A549 (cell line): ENCODE measurements at regions not wholly inside any gene's neighbourhood (a gene's known extent, or its start where the extent isn't known, plus 50 kb on each side); places are given as distances from the start of the nearest gene placed in this dataset.
"Not testable (repeated sequence)": the region's sequence is repeated elsewhere in the genome, so short reads cannot be mapped to it uniquely, and the experiment has no call there.

Experiments used
- BHLHE40 ChIP-seq: IDR thresholded peaks from 2 replicates; pipeline ENCODE4 v1.6.1; 2012; ENCODE audit warnings: low read depth, low read length, inconsistent platforms
- CBX8 ChIP-seq: fragments of 200-600 bp; sonication (generic); IDR thresholded peaks from 2 replicates; pipeline ENCODE4 v1.6.1; 2016
- FOXS1 ChIP-seq: fragments of 250-450 bp; sonication (Bioruptor Pico); IDR thresholded peaks from 2 replicates; pipeline ENCODE4 v1.5.0; 2020; ENCODE audit warnings: mild to moderate bottlenecking, moderate library complexity
- JUN ChIP-seq, 2 experiments: fragments of >200 bp; sonication (Bioruptor Twin); formaldehyde crosslinking; IDR thresholded peaks; 2 replicates in 1 of 2; 3 replicates in 1 of 2; pipeline ENCODE4 v1.6.1; 2016 to 2017
- JUNB ChIP-seq: fragments of >200 bp; sonication (Bioruptor Twin); formaldehyde crosslinking; IDR thresholded peaks from 2 replicates; pipeline ENCODE4 v1.6.1; 2016
- MAFK ChIP-seq: fragments of 450-650 bp; IDR thresholded peaks from 2 replicates; pipeline ENCODE4 v1.6.1; 2014; ENCODE audit not compliant: partially characterized antibody
- POLR2A ChIP-seq: IDR thresholded peaks from 2 replicates; pipeline ENCODE4 v1.6.1; 2012; ENCODE audit warnings: mild to moderate bottlenecking, low read length
- POLR2AphosphoS2 ChIP-seq: conservative IDR thresholded peaks from 2 replicates; pipeline ENCODE4 v1.6.1; 2012; ENCODE audit warnings: low read length, improper control_type of control experiment, inconsistent platforms
- RAD21 ChIP-seq, 2 experiments: fragments of >200 bp in 1 of 2; sonication (Bioruptor Twin) in 1 of 2; formaldehyde crosslinking in 1 of 2; IDR thresholded peaks in 1 of 2; conservative IDR thresholded peaks in 1 of 2; 2 replicates in 1 of 2; 3 replicates in 1 of 2; pipeline ENCODE4 v1.6.1; 2012 to 2018; ENCODE audit warnings: inconsistent platforms in 1 of 2
- SMC3 ChIP-seq: fragments of >200 bp; sonication (Bioruptor Twin); formaldehyde crosslinking; IDR thresholded peaks from 3 replicates; pipeline ENCODE4 v1.6.1; 2018; ENCODE audit warnings: inconsistent platforms
- TF ChIP-seq, protein P1 (sequence below): fragments of >200 bp; sonication (Bioruptor Twin); formaldehyde crosslinking; IDR thresholded peaks from 3 replicates; pipeline ENCODE4 v1.5.1; 2016
- TF ChIP-seq, protein P2 (sequence below): fragments of 150-350 bp; IDR thresholded peaks from 2 replicates; pipeline ENCODE4 v1.6.1; 2014; ENCODE audit warnings: low read depth, mild to moderate bottlenecking, low read length
- TF ChIP-seq, protein P3 (sequence below): IDR thresholded peaks from 2 replicates; pipeline ENCODE4 v1.6.1; 2012
- TF ChIP-seq, protein P4 (sequence below): fragments of 200-600 bp; sonication (generic); IDR thresholded peaks from 2 replicates; pipeline ENCODE4 v1.6.1; 2016; ENCODE audit warnings: antibody characterized with exemption, mild to moderate bottlenecking, moderate library complexity

DNA sequence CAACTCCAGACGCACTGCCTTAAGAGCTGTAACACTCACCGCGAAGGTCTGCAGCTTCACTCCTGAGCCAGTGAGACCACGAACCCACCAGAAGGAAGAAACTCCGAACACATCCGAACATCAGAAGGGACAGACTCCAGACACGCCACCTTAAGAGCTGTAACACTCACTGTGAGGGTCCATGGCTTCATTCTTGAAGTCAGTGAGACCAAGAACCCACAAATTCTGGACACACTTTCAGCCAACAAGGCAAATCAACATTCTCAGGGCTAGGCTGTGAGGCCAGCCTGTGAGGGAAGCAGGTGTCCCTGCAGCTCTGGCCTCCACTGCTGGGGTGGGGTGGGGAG, 275.3 kb downstream of the ADGRD1 start:
- TF ChIP-seq, protein P1, sequence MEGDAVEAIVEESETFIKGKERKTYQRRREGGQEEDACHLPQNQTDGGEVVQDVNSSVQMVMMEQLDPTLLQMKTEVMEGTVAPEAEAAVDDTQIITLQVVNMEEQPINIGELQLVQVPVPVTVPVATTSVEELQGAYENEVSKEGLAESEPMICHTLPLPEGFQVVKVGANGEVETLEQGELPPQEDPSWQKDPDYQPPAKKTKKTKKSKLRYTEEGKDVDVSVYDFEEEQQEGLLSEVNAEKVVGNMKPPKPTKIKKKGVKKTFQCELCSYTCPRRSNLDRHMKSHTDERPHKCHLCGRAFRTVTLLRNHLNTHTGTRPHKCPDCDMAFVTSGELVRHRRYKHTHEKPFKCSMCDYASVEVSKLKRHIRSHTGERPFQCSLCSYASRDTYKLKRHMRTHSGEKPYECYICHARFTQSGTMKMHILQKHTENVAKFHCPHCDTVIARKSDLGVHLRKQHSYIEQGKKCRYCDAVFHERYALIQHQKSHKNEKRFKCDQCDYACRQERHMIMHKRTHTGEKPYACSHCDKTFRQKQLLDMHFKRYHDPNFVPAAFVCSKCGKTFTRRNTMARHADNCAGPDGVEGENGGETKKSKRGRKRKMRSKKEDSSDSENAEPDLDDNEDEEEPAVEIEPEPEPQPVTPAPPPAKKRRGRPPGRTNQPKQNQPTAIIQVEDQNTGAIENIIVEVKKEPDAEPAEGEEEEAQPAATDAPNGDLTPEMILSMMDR, result not testable (repeated sequence)
- TF ChIP-seq BHLHE40; SMC3; JUN (IDR thresholded peaks at IDR 0.05); POLR2A; JUNB; FOXS1 (CRISPR knock-in tag); RAD21 (conservative IDR thresholded peaks at IDR 0.05 in 1 of 2, IDR thresholded peaks at IDR 0.05 in 1 of 2); CBX8; MAFK; POLR2AphosphoS2: not testable (repeated sequence)
- TF ChIP-seq, protein P2, sequence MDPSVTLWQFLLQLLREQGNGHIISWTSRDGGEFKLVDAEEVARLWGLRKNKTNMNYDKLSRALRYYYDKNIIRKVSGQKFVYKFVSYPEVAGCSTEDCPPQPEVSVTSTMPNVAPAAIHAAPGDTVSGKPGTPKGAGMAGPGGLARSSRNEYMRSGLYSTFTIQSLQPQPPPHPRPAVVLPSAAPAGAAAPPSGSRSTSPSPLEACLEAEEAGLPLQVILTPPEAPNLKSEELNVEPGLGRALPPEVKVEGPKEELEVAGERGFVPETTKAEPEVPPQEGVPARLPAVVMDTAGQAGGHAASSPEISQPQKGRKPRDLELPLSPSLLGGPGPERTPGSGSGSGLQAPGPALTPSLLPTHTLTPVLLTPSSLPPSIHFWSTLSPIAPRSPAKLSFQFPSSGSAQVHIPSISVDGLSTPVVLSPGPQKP, result not testable (repeated sequence)
- TF ChIP-seq, protein P3, sequence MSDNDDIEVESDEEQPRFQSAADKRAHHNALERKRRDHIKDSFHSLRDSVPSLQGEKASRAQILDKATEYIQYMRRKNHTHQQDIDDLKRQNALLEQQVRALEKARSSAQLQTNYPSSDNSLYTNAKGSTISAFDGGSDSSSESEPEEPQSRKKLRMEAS, result not testable (repeated sequence)
- TF ChIP-seq, protein P4, sequence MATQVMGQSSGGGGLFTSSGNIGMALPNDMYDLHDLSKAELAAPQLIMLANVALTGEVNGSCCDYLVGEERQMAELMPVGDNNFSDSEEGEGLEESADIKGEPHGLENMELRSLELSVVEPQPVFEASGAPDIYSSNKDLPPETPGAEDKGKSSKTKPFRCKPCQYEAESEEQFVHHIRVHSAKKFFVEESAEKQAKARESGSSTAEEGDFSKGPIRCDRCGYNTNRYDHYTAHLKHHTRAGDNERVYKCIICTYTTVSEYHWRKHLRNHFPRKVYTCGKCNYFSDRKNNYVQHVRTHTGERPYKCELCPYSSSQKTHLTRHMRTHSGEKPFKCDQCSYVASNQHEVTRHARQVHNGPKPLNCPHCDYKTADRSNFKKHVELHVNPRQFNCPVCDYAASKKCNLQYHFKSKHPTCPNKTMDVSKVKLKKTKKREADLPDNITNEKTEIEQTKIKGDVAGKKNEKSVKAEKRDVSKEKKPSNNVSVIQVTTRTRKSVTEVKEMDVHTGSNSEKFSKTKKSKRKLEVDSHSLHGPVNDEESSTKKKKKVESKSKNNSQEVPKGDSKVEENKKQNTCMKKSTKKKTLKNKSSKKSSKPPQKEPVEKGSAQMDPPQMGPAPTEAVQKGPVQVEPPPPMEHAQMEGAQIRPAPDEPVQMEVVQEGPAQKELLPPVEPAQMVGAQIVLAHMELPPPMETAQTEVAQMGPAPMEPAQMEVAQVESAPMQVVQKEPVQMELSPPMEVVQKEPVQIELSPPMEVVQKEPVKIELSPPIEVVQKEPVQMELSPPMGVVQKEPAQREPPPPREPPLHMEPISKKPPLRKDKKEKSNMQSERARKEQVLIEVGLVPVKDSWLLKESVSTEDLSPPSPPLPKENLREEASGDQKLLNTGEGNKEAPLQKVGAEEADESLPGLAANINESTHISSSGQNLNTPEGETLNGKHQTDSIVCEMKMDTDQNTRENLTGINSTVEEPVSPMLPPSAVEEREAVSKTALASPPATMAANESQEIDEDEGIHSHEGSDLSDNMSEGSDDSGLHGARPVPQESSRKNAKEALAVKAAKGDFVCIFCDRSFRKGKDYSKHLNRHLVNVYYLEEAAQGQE, result not testable (repeated sequence)
